CD14-positive monocyte (primary cell): ENCODE measurements at regions not wholly inside any gene's neighbourhood (a gene's known extent, or its start where the extent isn't known, plus 50 kb on each side); places are given as distances from the start of the nearest gene placed in this dataset.

Source experiments
- DNase-seq, 3 donors: peaks; one replicate each; pipeline ENCODE4 v3.0.0-alpha.2; 2011 to 2022
- H2AFZ ChIP-seq: 2 replicates; pipeline ENCODE4 v1.6.0; 2012; ENCODE audit warnings: mild to moderate bottlenecking, low read depth, low read length, inconsistent platforms; ENCODE audit not compliant: insufficient read depth, poor library complexity, severe bottlenecking
- H3K27ac ChIP-seq, 2 donors: 1 replicate in 1 of 2; 2 replicates in 1 of 2; pipeline ENCODE4 v1.5.1; 2012 to 2013; ENCODE audit warnings: low read length in 2 of 2, control low read depth in 1 of 2, inconsistent platforms in 1 of 2, low read depth in 1 of 2, mild to moderate bottlenecking in 1 of 2
- H3K27me3 ChIP-seq, 2 donors: one replicate each; pipeline versions ENCODE4 v1.6.0 to v1.6.1; 2011 to 2013; ENCODE audit warnings: low read length in 2 of 2; ENCODE audit not compliant: control insufficient read depth in 2 of 2, insufficient read depth in 2 of 2
- H3K36me3 ChIP-seq, 2 donors: replicated peaks in 1 of 2; 1 replicate in 1 of 2; 2 replicates in 1 of 2; pipeline versions ENCODE4 v1.5.1 to v1.6.1; 2012 to 2013; ENCODE audit warnings: low read length in 2 of 2, control low read depth in 1 of 2, inconsistent platforms in 1 of 2, mild to moderate bottlenecking in 1 of 2; ENCODE audit not compliant: insufficient read depth in 2 of 2, control insufficient read depth in 1 of 2
- H3K4me1 ChIP-seq, 2 donors: 1 replicate in 1 of 2; 2 replicates in 1 of 2; pipeline versions ENCODE4 v1.5.1 to v1.6.1; 2012 to 2013; ENCODE audit warnings: low read length in 2 of 2, control low read depth in 1 of 2, inconsistent platforms in 1 of 2, mild to moderate bottlenecking in 1 of 2, moderate library complexity in 1 of 2; ENCODE audit not compliant: insufficient read depth in 2 of 2, control insufficient read depth in 1 of 2
- H3K4me2 ChIP-seq: replicated peaks from 2 replicates; pipeline ENCODE3; 2012; ENCODE audit warnings: low read length, moderate library complexity, mild to moderate bottlenecking; ENCODE audit not compliant: poor library complexity, severe bottlenecking; ENCODE audit errors: extremely low read depth
- H3K4me3 ChIP-seq, 3 experiments: fragments of 200-600 bp in 1 of 3; sonication (generic) in 1 of 3; replicated peaks in 1 of 3; 1 replicate in 2 of 3; 2 replicates in 1 of 3; pipeline ENCODE4 v1.5.1; 2011 to 2013; ENCODE audit warnings: low read length in 3 of 3, mild to moderate bottlenecking in 3 of 3, control low read depth in 2 of 3, low read depth in 2 of 3, inconsistent platforms in 1 of 3, moderate library complexity in 1 of 3
- H3K79me2 ChIP-seq: 2 replicates; pipeline ENCODE4 v1.6.0; 2012; ENCODE audit warnings: mild to moderate bottlenecking, control low read depth, inconsistent platforms, low read length, moderate library complexity; ENCODE audit not compliant: insufficient read depth
- H3K9ac ChIP-seq: 2 replicates; pipeline ENCODE4 v1.6.0; 2017; ENCODE audit warnings: low read length, mild to moderate bottlenecking; ENCODE audit not compliant: insufficient read depth, poor library complexity, severe bottlenecking
- H3K9me3 ChIP-seq, 2 donors: replicated peaks in 1 of 2; 1 replicate in 1 of 2; 2 replicates in 1 of 2; pipeline versions ENCODE4 v1.5.1 to v1.6.1; 2012 to 2013; ENCODE audit warnings: low read length in 2 of 2, control low read depth in 1 of 2; ENCODE audit not compliant: control insufficient read depth in 1 of 2, insufficient read depth in 1 of 2
- H4K20me1 ChIP-seq: 2 replicates; pipeline ENCODE4 v1.6.0; 2012; ENCODE audit warnings: mild to moderate bottlenecking, low read length, control low read depth, moderate library complexity; ENCODE audit not compliant: insufficient read depth
- H3K27ac Mint-ChIP-seq, 7 donors: one replicate each; pipeline ENCODE4 v1.8.0; 2020; ENCODE audit warnings: mild to moderate bottlenecking in 7 of 7, mixed read lengths in 7 of 7, moderate library complexity in 6 of 7, inconsistent platforms in 2 of 7
- H3K27me3 Mint-ChIP-seq, 3 donors: one replicate each; pipeline ENCODE4 v1.8.0; 2021 to 2022; ENCODE audit warnings: low read depth in 3 of 3, mild to moderate bottlenecking in 3 of 3, mixed read lengths in 3 of 3, moderate library complexity in 3 of 3, inconsistent platforms in 1 of 3
- H3K36me3 Mint-ChIP-seq, 2 donors: one replicate each; pipeline ENCODE4 v1.8.0; 2020; ENCODE audit warnings: mixed read lengths in 2 of 2, inconsistent platforms in 1 of 2, mild to moderate bottlenecking in 1 of 2
- H3K4me1 Mint-ChIP-seq: one replicate; pipeline ENCODE4 v1.8.0; 2020; ENCODE audit warnings: mild to moderate bottlenecking, mixed read lengths
- H3K4me3 Mint-ChIP-seq, 2 donors: one replicate each; pipeline ENCODE4 v1.8.0; 2020; ENCODE audit warnings: mild to moderate bottlenecking in 2 of 2, mixed read lengths in 2 of 2, moderate library complexity in 1 of 2
- H3K9me3 Mint-ChIP-seq, 7 donors: one replicate each; pipeline ENCODE4 v1.8.0; 2020 to 2022; ENCODE audit warnings: mixed read lengths in 7 of 7, mild to moderate bottlenecking in 6 of 7, moderate library complexity in 6 of 7, inconsistent platforms in 2 of 7
- CTCF ChIP-seq: fragments of 200-600 bp; IDR thresholded peaks from one replicate; pipeline ENCODE4 v1.8.0; 2022; ENCODE audit warnings: antibody characterized with exemption, mild to moderate bottlenecking
- WGBS: methylation state at CpG from one replicate; pipeline ENCODE4 v1.1.5; 2013; ENCODE audit warnings: missing lambda C conversion rate; ENCODE audit not compliant: insufficient coverage; 5-methylcytosine and 5-hydroxymethylcytosine counted together
- intact Hi-C, 2 donors: fragments of 100-400 bp; cut with micrococcal nuclease; formaldehyde crosslinking; loops; one replicate each; pipeline versions ENCODE4 v1.15.0 to v1.15.1; 2023

GRCh38 chr12:93033948-93034347, 104.9 kb upstream of the EEA1 start:
- Histone ChIP-seq H3K9ac (no peak overlapping the region), H3K79me2 (no peaks in the 10 kb centered on the region), H3K4me1 (no peaks in the 10 kb centered on the region), H3K27ac (no peak overlapping the region), H4K20me1 (no peaks in the 10 kb centered on the region), H2AFZ (no peak overlapping the region), H3K27me3 (peaks cover 0 to 3% of the 10 kb centered on the region in 2 donors), H3K4me2 (no peak overlapping the region), H3K4me3 (no peak overlapping the region), H3K36me3 (no peaks in the 10 kb centered on the region), H3K9me3 (no peaks in the 10 kb centered on the region)
- peaks cover 0 to 5% (median 2%) of the 10 kb centered on the region in 7 donors for H3K9me3 Mint-ChIP-seq
- peaks cover 0 to under 1% (median 0%) of the 10 kb centered on the region in 3 donors for H3K27me3 Mint-ChIP-seq
- no peaks in the 10 kb centered on the region for H3K4me1 Mint-ChIP-seq
- no peak for DNase-seq
- no peaks in the 10 kb centered on the region for H3K36me3 Mint-ChIP-seq
- WGBS, result no CpG with 5 or more reads among the region's 1 CpG
- H3K4me3 Mint-ChIP-seq, result no peak overlapping the region
- H3K27ac Mint-ChIP-seq, result no peak overlapping the region
- no peak for TF ChIP-seq CTCF
- intact Hi-C loops, result no loop called here

- no peak overlapping the region for H2AFZ ChIP-seq
- TF ChIP-seq CTCF, result no peak
- no peak overlapping the region for H3K9ac ChIP-seq
- H3K4me3 Mint-ChIP-seq, result no peak overlapping the region
- peaks cover 4% of the 10 kb centered on the region for H3K4me1 Mint-ChIP-seq
- H3K79me2 ChIP-seq, result no peaks in the 10 kb centered on the region
- H3K36me3 ChIP-seq, result no peaks in the 10 kb centered on the region
- no peak overlapping the region for H3K27ac ChIP-seq
- no peak for DNase-seq
- peaks cover 0 to 4% of the 10 kb centered on the region in 2 donors for H3K9me3 ChIP-seq
- peaks cover 0 to 3% of the 10 kb centered on the region in 2 donors for H3K27me3 ChIP-seq
- H4K20me1 ChIP-seq, result no peaks in the 10 kb centered on the region
- no peak overlapping the region for H3K4me3 ChIP-seq
- peak overlapping the region in 1 of 7 donors; percentile 53 for H3K27ac Mint-ChIP-seq
- WGBS, result no CpG with 5 or more reads among the region's 4 CpGs
- no peaks in the 10 kb centered on the region for H3K36me3 Mint-ChIP-seq
- intact Hi-C loops, result no loop called here
- H3K4me2 ChIP-seq, result no peak overlapping the region
- H3K9me3 Mint-ChIP-seq, result peaks cover 4 to 12% (median 7%) of the 10 kb centered on the region in 7 donors
- H3K4me1 ChIP-seq, result no peaks in the 10 kb centered on the region
- H3K27me3 Mint-ChIP-seq, result peaks cover 0 to 3% (median 0%) of the 10 kb centered on the region in 3 donors
Measured at GRCh38 chr12:93039062-93039461, 110.0 kb upstream of the EEA1 start.
